Progenitor cell of endocrine pancreas (in vitro differentiated cells): ENCODE measurements at regions not wholly inside any gene's neighbourhood (a gene's known extent, or its start where the extent isn't known, plus 50 kb on each side); places are given as distances from the start of the nearest gene placed in this dataset.

Experiments used
- DNase-seq: peaks from one replicate; pipeline ENCODE4 v3.0.0; 2021; ENCODE audit warnings: low spot score; ENCODE audit not compliant: unreplicated experiment
- H3K27ac Mint-ChIP-seq: 2 replicates; pipeline ENCODE4 v1.8.0; 2021; ENCODE audit warnings: mild to moderate bottlenecking, moderate library complexity, mixed read lengths
- H3K27me3 Mint-ChIP-seq: 2 replicates; pipeline ENCODE4 v1.8.0; 2021; ENCODE audit warnings: mixed read lengths
- H3K36me3 Mint-ChIP-seq: 2 replicates; pipeline ENCODE4 v1.8.0; 2022; ENCODE audit warnings: mixed read lengths; ENCODE audit not compliant: insufficient read depth
- H3K4me1 Mint-ChIP-seq: 2 replicates; pipeline ENCODE4 v1.8.0; 2021; ENCODE audit warnings: low read depth, mixed read lengths
- H3K4me3 Mint-ChIP-seq: 2 replicates; pipeline ENCODE4 v1.8.0; 2021; ENCODE audit warnings: low read depth, mild to moderate bottlenecking, moderate library complexity, mixed read lengths
- H3K9me3 Mint-ChIP-seq: 2 replicates; pipeline ENCODE4 v1.8.0; 2021; ENCODE audit warnings: low read depth, mixed read lengths
- TF ChIP-seq, protein P1 (sequence below): fragments of 200-600 bp; sonication (generic); IDR thresholded peaks from one replicate; pipeline ENCODE4 v1.5.0; 2021; ENCODE audit warnings: antibody characterized with exemption, mild to moderate bottlenecking; ENCODE audit not compliant: unreplicated experiment

DNA sequence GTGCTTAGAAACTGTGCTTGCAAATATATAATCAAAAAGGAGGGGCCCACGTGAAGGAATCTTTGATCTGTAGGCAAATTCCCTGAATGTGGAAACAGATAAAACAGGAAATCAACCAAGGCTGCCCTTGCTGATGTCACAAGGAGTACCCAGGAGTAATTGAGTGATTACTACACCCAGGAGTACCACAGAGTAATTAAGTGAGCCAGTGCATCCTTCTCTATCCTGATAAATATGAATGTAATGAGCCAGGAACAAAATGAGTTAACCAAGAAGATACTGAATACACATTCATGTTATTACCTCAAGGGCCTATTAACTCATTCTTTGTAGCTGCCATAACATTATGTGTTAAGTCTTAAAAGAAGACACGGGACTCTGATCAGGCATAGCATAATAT, 87.3 kb upstream of the POU1F1 start:
- no peak for DNase-seq
- Mint-ChIP-seq H3K9me3 (peaks cover 6% of the 10 kb centered on the region), H3K27ac (no peak overlapping the region), H3K4me3 (no peak overlapping the region), H3K27me3 (no peaks in the 10 kb centered on the region), H3K36me3 (no peaks in the 10 kb centered on the region), H3K4me1 (no peaks in the 10 kb centered on the region)
- TF ChIP-seq, protein P1, sequence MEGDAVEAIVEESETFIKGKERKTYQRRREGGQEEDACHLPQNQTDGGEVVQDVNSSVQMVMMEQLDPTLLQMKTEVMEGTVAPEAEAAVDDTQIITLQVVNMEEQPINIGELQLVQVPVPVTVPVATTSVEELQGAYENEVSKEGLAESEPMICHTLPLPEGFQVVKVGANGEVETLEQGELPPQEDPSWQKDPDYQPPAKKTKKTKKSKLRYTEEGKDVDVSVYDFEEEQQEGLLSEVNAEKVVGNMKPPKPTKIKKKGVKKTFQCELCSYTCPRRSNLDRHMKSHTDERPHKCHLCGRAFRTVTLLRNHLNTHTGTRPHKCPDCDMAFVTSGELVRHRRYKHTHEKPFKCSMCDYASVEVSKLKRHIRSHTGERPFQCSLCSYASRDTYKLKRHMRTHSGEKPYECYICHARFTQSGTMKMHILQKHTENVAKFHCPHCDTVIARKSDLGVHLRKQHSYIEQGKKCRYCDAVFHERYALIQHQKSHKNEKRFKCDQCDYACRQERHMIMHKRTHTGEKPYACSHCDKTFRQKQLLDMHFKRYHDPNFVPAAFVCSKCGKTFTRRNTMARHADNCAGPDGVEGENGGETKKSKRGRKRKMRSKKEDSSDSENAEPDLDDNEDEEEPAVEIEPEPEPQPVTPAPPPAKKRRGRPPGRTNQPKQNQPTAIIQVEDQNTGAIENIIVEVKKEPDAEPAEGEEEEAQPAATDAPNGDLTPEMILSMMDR = no peak

DNA sequence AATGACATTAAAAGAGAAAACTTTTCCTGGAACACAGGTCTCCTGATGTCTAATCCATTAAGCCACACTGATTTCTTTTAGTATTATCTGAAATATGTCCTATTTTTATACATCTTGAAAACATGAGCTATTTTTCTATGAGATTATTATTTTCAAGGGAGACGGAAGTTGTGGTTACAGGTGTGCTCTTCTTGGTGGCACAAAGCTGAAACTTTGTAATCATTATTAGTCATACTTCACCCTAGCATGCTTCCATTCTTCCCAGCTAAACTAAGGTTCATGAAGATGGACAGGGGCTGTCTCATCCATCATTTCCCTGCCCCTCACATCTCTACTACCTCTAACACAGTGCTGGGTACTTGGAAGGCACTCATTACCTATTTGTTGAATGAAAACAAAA, 85.6 kb upstream of the POU1F1 start:
- no peaks in the 10 kb centered on the region for H3K27me3 Mint-ChIP-seq
- TF ChIP-seq, protein P1 = no peak
- H3K27ac Mint-ChIP-seq = no peak overlapping the region
- no peaks in the 10 kb centered on the region for H3K36me3 Mint-ChIP-seq
- no peak overlapping the region for H3K4me3 Mint-ChIP-seq
- H3K4me1 Mint-ChIP-seq = no peaks in the 10 kb centered on the region
- no peak for DNase-seq
- H3K9me3 Mint-ChIP-seq = no peaks in the 10 kb centered on the region

DNA sequence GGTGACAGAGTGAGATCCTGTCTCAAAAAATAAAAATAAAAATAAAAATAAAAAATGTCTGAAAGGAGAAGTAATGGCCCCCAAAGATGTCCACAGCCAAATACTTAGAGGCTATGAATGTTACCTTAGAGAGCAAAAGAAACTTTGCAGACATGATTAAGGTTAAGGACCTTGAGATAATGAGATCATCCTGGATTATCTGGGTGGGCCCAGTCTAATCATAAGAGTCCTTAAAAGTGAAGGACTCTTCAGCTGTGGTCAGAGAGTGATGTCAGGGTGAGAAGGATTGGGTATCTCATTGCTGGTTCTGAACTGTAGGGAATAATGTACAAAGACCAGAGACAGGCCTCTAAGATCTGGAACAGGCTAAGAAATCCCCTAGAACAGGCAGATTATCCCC, 84.9 kb upstream of the POU1F1 start:
- DNase-seq = no peak
- TF ChIP-seq, protein P1 = no peak
- no peaks in the 10 kb centered on the region for H3K36me3 Mint-ChIP-seq
- H3K9me3 Mint-ChIP-seq = no peaks in the 10 kb centered on the region
- H3K4me1 Mint-ChIP-seq = no peaks in the 10 kb centered on the region
- no peaks in the 10 kb centered on the region for H3K27me3 Mint-ChIP-seq
- no peak overlapping the region for H3K4me3 Mint-ChIP-seq
- H3K27ac Mint-ChIP-seq = no peak overlapping the region

DNA sequence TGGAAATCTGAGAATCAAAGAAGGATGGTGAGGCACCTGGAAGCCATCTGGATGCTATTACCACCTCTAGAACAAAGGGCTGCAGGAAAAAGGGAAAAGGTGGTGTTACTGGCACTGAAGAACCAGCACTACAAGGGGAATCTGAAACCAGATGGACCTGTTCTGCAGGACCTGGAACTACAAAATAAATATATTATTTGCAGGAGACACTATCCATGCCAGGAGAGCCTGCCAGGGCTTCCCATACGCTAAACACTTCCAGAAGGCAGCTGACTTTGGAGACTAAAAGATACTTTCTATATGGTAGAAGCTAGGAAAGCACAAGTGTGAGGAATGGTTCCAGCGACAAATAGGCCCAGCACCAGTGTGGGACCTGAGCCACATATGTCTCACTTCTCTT, 83.4 kb upstream of the POU1F1 start:
- DNase-seq = no peak
- Mint-ChIP-seq H3K27ac (no peak overlapping the region), H3K27me3 (no peaks in the 10 kb centered on the region), H3K4me3 (no peak overlapping the region), H3K36me3 (no peaks in the 10 kb centered on the region), H3K4me1 (no peaks in the 10 kb centered on the region), H3K9me3 (no peaks in the 10 kb centered on the region)
- TF ChIP-seq, protein P1 = no peak

DNA sequence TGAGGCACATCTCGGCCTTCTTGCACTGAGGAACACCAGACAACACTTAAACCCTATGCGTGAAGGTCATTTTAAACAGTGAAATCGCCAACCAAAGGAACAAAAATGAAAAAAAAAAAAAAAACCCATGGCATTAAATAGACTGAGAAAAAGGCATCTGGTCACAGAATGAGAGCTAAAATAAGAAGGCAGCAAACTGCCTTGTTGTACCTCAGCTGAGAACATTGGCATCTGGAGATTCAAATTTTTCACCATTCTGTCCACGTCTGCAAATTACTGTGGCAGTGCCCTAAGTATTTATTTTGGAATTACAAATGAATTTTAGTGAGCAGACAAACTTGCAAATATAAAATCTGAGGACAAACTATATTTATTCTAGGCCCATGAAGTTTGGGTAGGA, 82.6 kb upstream of the POU1F1 start:
- Mint-ChIP-seq H3K4me3 (no peak overlapping the region), H3K9me3 (no peaks in the 10 kb centered on the region), H3K27ac (no peak overlapping the region)

More for the DNA sequence above, 82.6 kb upstream of the POU1F1 start:
- Mint-ChIP-seq H3K27me3 (no peaks in the 10 kb centered on the region), H3K36me3 (no peaks in the 10 kb centered on the region), H3K4me1 (peaks cover 4% of the 10 kb centered on the region)
- TF ChIP-seq, protein P1 = no peak
- no peak for DNase-seq
